Smooth muscle cell (in vitro differentiated cells): ENCODE measurements at regions not wholly inside any gene's neighbourhood (a gene's known extent, or its start where the extent isn't known, plus 50 kb on each side); places are given as distances from the start of the nearest gene placed in this dataset.

Experiments used
- DNase-seq: peaks from one replicate; lab custom pipeline; 2025; ENCODE audit not compliant: unreplicated experiment; lab: John Stamatoyannopoulos, UW
- H2AFZ ChIP-seq: fragments of 200-600 bp; sonication (generic); 2 replicates; pipeline ENCODE4 v1.6.0; 2016; ENCODE audit warnings: antibody characterized with exemption, low read depth, mild to moderate bottlenecking
- H3F3A ChIP-seq: fragments of 200-600 bp; sonication (generic); 2 replicates; pipeline ENCODE4 v1.6.0; 2017; ENCODE audit warnings: antibody characterized with exemption, low read depth
- H3K27ac ChIP-seq: fragments of 200-600 bp; sonication (generic); 2 replicates; pipeline ENCODE4 v1.5.1; 2016; ENCODE audit warnings: low read depth, mild to moderate bottlenecking
- H3K27me3 ChIP-seq: fragments of 200-600 bp; sonication (generic); 2 replicates; pipeline ENCODE4 v1.6.1; 2016; ENCODE audit warnings: low read depth, mild to moderate bottlenecking
- H3K36me3 ChIP-seq: fragments of 200-600 bp; sonication (generic); 2 replicates; pipeline ENCODE4 v1.5.1; 2016; ENCODE audit warnings: low read depth
- H3K4me1 ChIP-seq: fragments of 200-600 bp; sonication (generic); 2 replicates; pipeline ENCODE4 v1.5.1; 2016; ENCODE audit warnings: low read depth
- H3K4me2 ChIP-seq: fragments of 200-600 bp; sonication (generic); 2 replicates; pipeline ENCODE4 v1.6.0; 2016; ENCODE audit warnings: mild to moderate bottlenecking
- H3K4me3 ChIP-seq: fragments of 200-600 bp; sonication (generic); 2 replicates; pipeline ENCODE4 v1.5.1; 2016; ENCODE audit warnings: mild to moderate bottlenecking
- H3K79me2 ChIP-seq: fragments of 200-600 bp; sonication (generic); 2 replicates; pipeline ENCODE4 v1.6.0; 2016; ENCODE audit warnings: low read depth, mild to moderate bottlenecking
- H3K9ac ChIP-seq: fragments of 200-600 bp; sonication (generic); 2 replicates; pipeline ENCODE4 v1.6.0; 2016; ENCODE audit warnings: low read depth
- H3K9me3 ChIP-seq: fragments of 200-600 bp; sonication (generic); replicated peaks from 2 replicates; pipeline ENCODE4 v1.5.1; 2016; ENCODE audit warnings: low read depth
- H4K20me1 ChIP-seq: fragments of 200-600 bp; sonication (generic); 2 replicates; pipeline ENCODE4 v1.6.0; 2016; ENCODE audit warnings: low read depth
- CTCF ChIP-seq: fragments of 200-600 bp; sonication (generic); IDR thresholded peaks from 2 replicates; pipeline ENCODE4 v1.5.1; 2017; ENCODE audit warnings: borderline replicate concordance, mild to moderate bottlenecking, antibody characterized with exemption; ENCODE audit not compliant: insufficient read depth, poor library complexity, severe bottlenecking
- WGBS: methylation state at CpG from one replicate; pipeline ENCODE4 v1.1.7; 2016; ENCODE audit warnings: low lambda C conversion rate; 5-methylcytosine and 5-hydroxymethylcytosine counted together

- Histone ChIP-seq H3K4me3 (no peak overlapping the region), H3K9me3 (no peaks in the 10 kb centered on the region), H4K20me1 (no peaks in the 10 kb centered on the region), H3F3A (no peaks in the 10 kb centered on the region), H2AFZ (no peak overlapping the region), H3K9ac (no peak overlapping the region), H3K27me3 (no peaks in the 10 kb centered on the region), H3K4me1 (no peaks in the 10 kb centered on the region), H3K27ac (no peak overlapping the region), H3K4me2 (no peak overlapping the region), H3K36me3 (no peaks in the 10 kb centered on the region), H3K79me2 (no peaks in the 10 kb centered on the region)
- WGBS: 86% methylated on average over 1 of the region's 1 CpG
- no peak for DNase-seq
- no peak for TF ChIP-seq CTCF
These were observed 471.2 kb upstream of the UBE2E2 start for GRCh38 chr3:22731901-22732300.

DNA sequence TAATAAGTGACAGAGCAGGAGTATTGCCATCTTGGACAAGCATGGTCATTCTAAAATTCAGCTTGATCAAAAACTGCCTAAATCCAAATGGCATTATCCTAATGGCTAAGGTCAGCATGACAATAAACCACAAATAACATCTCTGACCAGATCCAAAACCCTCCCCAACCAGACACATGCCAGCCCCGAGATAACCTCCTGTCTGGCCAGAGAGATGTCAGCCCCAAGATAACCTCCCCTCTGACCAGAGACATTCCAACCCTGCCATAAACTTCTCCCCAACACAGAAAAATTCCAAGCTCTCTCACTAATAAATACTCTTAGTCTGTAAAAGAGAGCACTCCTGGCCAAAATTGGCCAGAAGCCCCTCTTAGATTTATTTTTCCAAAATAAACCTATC is 470.5 kb upstream of the UBE2E2 start:
- no peak overlapping the region for H2AFZ ChIP-seq
- WGBS: 18% methylated on average over 1 of the region's 1 CpG
- H3K4me1 ChIP-seq: no peaks in the 10 kb centered on the region
- H3K79me2 ChIP-seq: no peaks in the 10 kb centered on the region
- H3K9ac ChIP-seq: no peak overlapping the region
- no peak overlapping the region for H3K27ac ChIP-seq
- no peaks in the 10 kb centered on the region for H3K36me3 ChIP-seq
- no peak overlapping the region for H3K4me2 ChIP-seq
- H3K9me3 ChIP-seq: no peaks in the 10 kb centered on the region
- no peak for TF ChIP-seq CTCF
- H3K4me3 ChIP-seq: no peak overlapping the region
- H3K27me3 ChIP-seq: no peaks in the 10 kb centered on the region
- no peak for DNase-seq
- no peaks in the 10 kb centered on the region for H3F3A ChIP-seq
- H4K20me1 ChIP-seq: no peaks in the 10 kb centered on the region

GRCh38 chr3:22734207-22734606 is 468.9 kb upstream of the UBE2E2 start:
- H3K27ac ChIP-seq: no peak overlapping the region
- no peaks in the 10 kb centered on the region for H3K36me3 ChIP-seq
- H3K9me3 ChIP-seq: no peaks in the 10 kb centered on the region
- WGBS: 10% methylated on average over 1 of the region's 1 CpG
- H3K4me2 ChIP-seq: no peak overlapping the region
- H3K27me3 ChIP-seq: no peaks in the 10 kb centered on the region
- no peak overlapping the region for H3K9ac ChIP-seq
- TF ChIP-seq CTCF: no peak
- H2AFZ ChIP-seq: no peak overlapping the region
- no peaks in the 10 kb centered on the region for H3F3A ChIP-seq
- H4K20me1 ChIP-seq: no peaks in the 10 kb centered on the region
- no peaks in the 10 kb centered on the region for H3K4me1 ChIP-seq
- H3K4me3 ChIP-seq: no peak overlapping the region
- DNase-seq: no peak
- no peaks in the 10 kb centered on the region for H3K79me2 ChIP-seq

DNA sequence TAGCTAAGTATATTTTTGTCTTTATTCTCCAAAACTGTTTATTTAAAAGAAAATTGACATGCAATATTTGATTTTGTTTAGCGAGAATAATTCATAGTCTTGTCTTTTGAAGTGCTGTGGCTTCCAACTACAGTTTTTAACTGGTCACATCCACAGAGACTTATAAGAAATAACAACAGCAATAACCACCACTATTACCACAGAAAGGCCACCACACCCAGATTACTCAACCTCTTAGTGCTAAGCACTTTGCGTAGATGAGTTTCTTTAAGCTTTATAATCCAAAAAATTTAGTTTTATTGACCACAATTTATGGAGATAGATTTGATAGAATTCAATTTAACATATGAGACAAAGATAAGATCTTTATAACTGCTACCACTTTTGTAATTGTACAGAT is 468.4 kb upstream of the UBE2E2 start:
- Histone ChIP-seq H3K4me3 (no peak overlapping the region), H3K36me3 (no peaks in the 10 kb centered on the region), H3K9me3 (no peaks in the 10 kb centered on the region), H3K27ac (no peak overlapping the region), H3F3A (no peaks in the 10 kb centered on the region), H3K4me1 (no peaks in the 10 kb centered on the region), H3K9ac (no peak overlapping the region), H4K20me1 (no peaks in the 10 kb centered on the region), H3K27me3 (no peaks in the 10 kb centered on the region), H3K4me2 (no peak overlapping the region), H3K79me2 (no peaks in the 10 kb centered on the region), H2AFZ (no peak overlapping the region)
- no peak for DNase-seq
- no peak for TF ChIP-seq CTCF
- WGBS: 82% methylated on average over 2 of the region's 2 CpGs
